Endothelial cell of umbilical vein (primary cell): ENCODE measurements at regions not wholly inside any gene's neighbourhood (a gene's known extent, or its start where the extent isn't known, plus 50 kb on each side); places are given as distances from the start of the nearest gene placed in this dataset.

ENCODE experiments used
- EZH2 ChIP-seq: IDR thresholded peaks from 2 replicates; pipeline ENCODE4 v1.6.1; 2012; ENCODE audit warnings: borderline replicate concordance, low read depth, mild to moderate bottlenecking, moderate library complexity, low read length, inconsistent platforms; ENCODE audit not compliant: severe bottlenecking
- GATA2 ChIP-seq: IDR thresholded peaks from 2 replicates; pipeline ENCODE4 v1.7.0; 2011; ENCODE audit warnings: low read depth, mild to moderate bottlenecking, moderate library complexity, mixed read lengths, low read length; ENCODE audit not compliant: insufficient read length, insufficient read depth
- POLR2A ChIP-seq: IDR thresholded peaks from 2 replicates; pipeline ENCODE4 v1.6.1; 2012; ENCODE audit warnings: low read depth, mild to moderate bottlenecking, control low read depth, low read length
- TF ChIP-seq, protein P1 (sequence below), 2 donors: IDR thresholded peaks; 1 replicate in 1 of 2; 2 replicates in 1 of 2; pipeline ENCODE4 v1.5.1; 2011; ENCODE audit warnings: low read length in 2 of 2, mild to moderate bottlenecking in 2 of 2, moderate library complexity in 2 of 2, control low read depth in 1 of 2, inconsistent platforms in 1 of 2, low read depth in 1 of 2; ENCODE audit not compliant: insufficient read depth in 1 of 2; ENCODE audit errors: extremely low read depth in 1 of 2
- TF ChIP-seq, protein P2 (sequence below): IDR thresholded peaks from 2 replicates; pipeline ENCODE4 v1.6.1; 2011; ENCODE audit not compliant: insufficient read depth, insufficient read length

DNA sequence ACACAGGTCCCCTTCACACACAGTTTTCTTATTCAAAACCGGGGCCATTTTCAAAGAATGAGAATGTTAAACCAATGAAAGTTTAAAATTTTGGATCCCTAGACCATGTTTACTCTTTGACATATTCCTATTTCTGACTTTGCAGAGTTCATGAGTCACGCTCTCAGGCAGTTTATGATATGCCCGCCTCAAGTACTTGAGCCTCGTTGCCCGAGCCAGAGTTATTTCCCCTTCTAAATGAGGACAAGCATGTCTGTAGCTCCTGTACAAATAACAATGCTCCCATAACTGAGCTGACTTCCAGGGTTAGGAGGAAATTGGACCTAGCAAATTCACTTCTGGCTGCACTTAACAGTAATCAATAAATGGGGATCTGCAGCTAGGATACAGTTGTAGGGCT is 87.9 kb upstream of the PDE1C start:
- TF ChIP-seq, protein P1, sequence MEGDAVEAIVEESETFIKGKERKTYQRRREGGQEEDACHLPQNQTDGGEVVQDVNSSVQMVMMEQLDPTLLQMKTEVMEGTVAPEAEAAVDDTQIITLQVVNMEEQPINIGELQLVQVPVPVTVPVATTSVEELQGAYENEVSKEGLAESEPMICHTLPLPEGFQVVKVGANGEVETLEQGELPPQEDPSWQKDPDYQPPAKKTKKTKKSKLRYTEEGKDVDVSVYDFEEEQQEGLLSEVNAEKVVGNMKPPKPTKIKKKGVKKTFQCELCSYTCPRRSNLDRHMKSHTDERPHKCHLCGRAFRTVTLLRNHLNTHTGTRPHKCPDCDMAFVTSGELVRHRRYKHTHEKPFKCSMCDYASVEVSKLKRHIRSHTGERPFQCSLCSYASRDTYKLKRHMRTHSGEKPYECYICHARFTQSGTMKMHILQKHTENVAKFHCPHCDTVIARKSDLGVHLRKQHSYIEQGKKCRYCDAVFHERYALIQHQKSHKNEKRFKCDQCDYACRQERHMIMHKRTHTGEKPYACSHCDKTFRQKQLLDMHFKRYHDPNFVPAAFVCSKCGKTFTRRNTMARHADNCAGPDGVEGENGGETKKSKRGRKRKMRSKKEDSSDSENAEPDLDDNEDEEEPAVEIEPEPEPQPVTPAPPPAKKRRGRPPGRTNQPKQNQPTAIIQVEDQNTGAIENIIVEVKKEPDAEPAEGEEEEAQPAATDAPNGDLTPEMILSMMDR (IDR thresholded peaks at IDR 0.05; ENCODE audit: extremely low read depth in 1 of 2, insufficient read depth in 1 of 2, low read depth in 1 of 2, low read length in 2 of 2), result no peak
- no peak for TF ChIP-seq POLR2A
- TF ChIP-seq, protein P2, sequence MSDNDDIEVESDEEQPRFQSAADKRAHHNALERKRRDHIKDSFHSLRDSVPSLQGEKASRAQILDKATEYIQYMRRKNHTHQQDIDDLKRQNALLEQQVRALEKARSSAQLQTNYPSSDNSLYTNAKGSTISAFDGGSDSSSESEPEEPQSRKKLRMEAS, result no peak
- TF ChIP-seq EZH2, result no peak
- TF ChIP-seq GATA2, result no peak
